T-cell (primary cell): ENCODE measurements at regions not wholly inside any gene's neighbourhood (a gene's known extent, or its start where the extent isn't known, plus 50 kb on each side); places are given as distances from the start of the nearest gene placed in this dataset.

Experiments
- ATAC-seq, 4 experiments: fragments of 200-7000 bp in 3 of 4; fragments of 150-1000 bp in 1 of 4; cut with Tn5 transposase; replicated peaks in 1 of 4; 1 replicate in 3 of 4; 2 replicates in 1 of 4; pipeline ENCODE4 v1.10.0; 2021; ENCODE audit warnings: moderate library complexity in 3 of 4, mild to moderate bottlenecking in 2 of 4, moderate number of reproducible peaks in 1 of 4
- CTCF ChIA-PET, 2 donors: fragments of 300-600 bp; sonication (Branson Sonifier 250); formaldehyde crosslinking; loops; one replicate each; lab custom pipeline; 2022; ENCODE audit warnings: antibody characterized with exemption in 2 of 2; lab: Charles Lee
- POLR2A ChIA-PET, 2 donors: fragments of 300-600 bp; sonication (Branson Sonifier 250); formaldehyde crosslinking; loops; one replicate each; lab custom pipeline; 2022; ENCODE audit warnings: antibody characterized with exemption in 2 of 2; lab: Charles Lee
- DNase-seq, 35 experiments: peaks; one replicate each; pipeline versions ENCODE4 v3.0.0 to v3.0.0-alpha.2; 2013 to 2023
- H3K27ac ChIP-seq: one replicate; pipeline ENCODE4 v1.5.1; 2013; ENCODE audit warnings: low read length
- H3K27me3 ChIP-seq, 2 experiments: replicated peaks in 1 of 2; 1 replicate in 1 of 2; 2 replicates in 1 of 2; pipeline versions ENCODE4 v1.6.1 to v1.7.0; 2013; ENCODE audit warnings: low read length in 1 of 2, mixed read lengths in 1 of 2; ENCODE audit not compliant: control insufficient read depth in 2 of 2, insufficient read depth in 2 of 2; ENCODE audit errors: extremely low read depth in 1 of 2
- H3K36me3 ChIP-seq, 2 donors: 1 replicate in 1 of 2; 2 replicates in 1 of 2; pipeline versions ENCODE4 v1.6.1 to v1.7.0; 2013; ENCODE audit warnings: low read length in 1 of 2; ENCODE audit not compliant: control insufficient read depth in 2 of 2, insufficient read depth in 1 of 2; ENCODE audit errors: extremely low read depth in 1 of 2
- H3K4me1 ChIP-seq, 2 experiments: 1 replicate in 1 of 2; 2 replicates in 1 of 2; pipeline versions ENCODE4 v1.6.1 to v1.7.0; 2013; ENCODE audit warnings: low read length in 2 of 2, mixed read lengths in 1 of 2; ENCODE audit not compliant: insufficient read depth in 2 of 2, control insufficient read depth in 1 of 2; ENCODE audit errors: extremely low read depth in 1 of 2
- H3K4me3 ChIP-seq, 2 donors: 1 replicate in 1 of 2; 2 replicates in 1 of 2; pipeline versions ENCODE4 v1.5.1 to v1.7.0; 2013; ENCODE audit warnings: mild to moderate bottlenecking in 2 of 2, low read length in 1 of 2, moderate library complexity in 1 of 2; ENCODE audit not compliant: control insufficient read depth in 1 of 2; ENCODE audit errors: extremely low read depth in 1 of 2
- H3K9me3 ChIP-seq: 2 replicates; pipeline ENCODE4 v1.7.0; 2013
- H3K27ac Mint-ChIP-seq, 2 donors: one replicate each; pipeline ENCODE4 v1.8.0; 2020 to 2021; ENCODE audit warnings: mild to moderate bottlenecking in 2 of 2, mixed read lengths in 2 of 2
- H3K27me3 Mint-ChIP-seq, 2 donors: one replicate each; pipeline ENCODE4 v1.8.0; 2021 to 2022; ENCODE audit warnings: mixed read lengths in 2 of 2
- H3K36me3 Mint-ChIP-seq: one replicate; pipeline ENCODE4 v1.8.0; 2021; ENCODE audit warnings: mixed read lengths
- H3K4me1 Mint-ChIP-seq, 3 donors: one replicate each; pipeline ENCODE4 v1.8.0; 2020 to 2022; ENCODE audit warnings: mixed read lengths in 3 of 3, mild to moderate bottlenecking in 1 of 3
- H3K4me3 Mint-ChIP-seq, 3 donors: one replicate each; pipeline ENCODE4 v1.8.0; 2020 to 2022; ENCODE audit warnings: mild to moderate bottlenecking in 3 of 3, mixed read lengths in 3 of 3, moderate library complexity in 3 of 3
- H3K9me3 Mint-ChIP-seq, 3 donors: one replicate each; pipeline ENCODE4 v1.8.0; 2020 to 2022; ENCODE audit warnings: mixed read lengths in 3 of 3
- WGBS: methylation state at CpG from one replicate; pipeline ENCODE4 v1.1.5; 2013; ENCODE audit warnings: missing lambda C conversion rate; ENCODE audit not compliant: insufficient coverage; 5-methylcytosine and 5-hydroxymethylcytosine counted together

- WGBS: no CpG with 5 or more reads among the region's 3 CpGs
- no peak overlapping the region for H3K27ac ChIP-seq
- no peak for DNase-seq
Observed at GRCh38 chr9:12906646-12907045, 131.8 kb downstream of the LURAP1L start.

GRCh38 chr9:12908895-12909294 is 134.1 kb downstream of the LURAP1L start:
- DNase-seq (no peak), ATAC-seq (no peak)
- H3K27me3 Mint-ChIP-seq: no peaks in the 10 kb centered on the region
- H3K9me3 ChIP-seq: no peaks in the 10 kb centered on the region
- H3K36me3 ChIP-seq: no peaks in the 10 kb centered on the region
- no peak overlapping the region for H3K27ac ChIP-seq
- H3K4me1 Mint-ChIP-seq: no peaks in the 10 kb centered on the region
- H3K4me1 ChIP-seq: no peaks in the 10 kb centered on the region
- peaks cover 9 to 12% (median 11%) of the 10 kb centered on the region in 3 donors for H3K9me3 Mint-ChIP-seq
- no peak overlapping the region for H3K27ac Mint-ChIP-seq
- no peaks in the 10 kb centered on the region for H3K36me3 Mint-ChIP-seq
- ChIA-PET POLR2A (interaction anchor here in 1 of 2 donors (0.6 kb wide), 1 partner anchor 915 kb away, joined by 10 read pairs; no protein-coding TSS in a partner anchor), CTCF (no interaction called here)
- no peak overlapping the region for H3K4me3 ChIP-seq
- no CpG with 5 or more reads among the region's 3 CpGs for WGBS
- H3K27me3 ChIP-seq: no peaks in the 10 kb centered on the region
- no peak overlapping the region for H3K4me3 Mint-ChIP-seq

More at GRCh38 chr9:12906646-12907045, 131.8 kb downstream of the LURAP1L start:
- Mint-ChIP-seq H3K36me3 (no peaks in the 10 kb centered on the region), H3K27me3 (no peaks in the 10 kb centered on the region), H3K9me3 (peaks cover 8 to 16% (median 11%) of the 10 kb centered on the region in 3 donors), H3K4me3 (no peak overlapping the region), H3K4me1 (no peaks in the 10 kb centered on the region), H3K27ac (no peak overlapping the region)
- ChIA-PET CTCF (no interaction called here), POLR2A (no interaction called here)
- H3K36me3 ChIP-seq: no peaks in the 10 kb centered on the region
- H3K9me3 ChIP-seq: no peaks in the 10 kb centered on the region
- H3K4me3 ChIP-seq: no peak overlapping the region
- H3K27me3 ChIP-seq: no peaks in the 10 kb centered on the region
- ATAC-seq: no peak
- H3K4me1 ChIP-seq: no peaks in the 10 kb centered on the region

GRCh38 chr9:12915366-12915954 is 140.6 kb downstream of the LURAP1L start:
- WGBS: 83% methylated on average over 1 of the region's 3 CpGs
- no peaks in the 10 kb centered on the region for H3K36me3 Mint-ChIP-seq
- peaks cover 12 to 20% (median 18%) of the 10 kb centered on the region in 3 donors for H3K9me3 Mint-ChIP-seq
- ATAC-seq (no peak), DNase-seq (no peak)
- no peaks in the 10 kb centered on the region for H3K27me3 Mint-ChIP-seq
- no peak overlapping the region for H3K27ac ChIP-seq
- no peak overlapping the region for H3K27ac Mint-ChIP-seq
- H3K4me1 Mint-ChIP-seq: no peaks in the 10 kb centered on the region
- H3K4me1 ChIP-seq: no peaks in the 10 kb centered on the region
- no peaks in the 10 kb centered on the region for H3K9me3 ChIP-seq
- ChIA-PET CTCF (no interaction called here), POLR2A (no interaction called here)
- H3K4me3 Mint-ChIP-seq: no peak overlapping the region
- no peaks in the 10 kb centered on the region for H3K27me3 ChIP-seq
- no peak overlapping the region for H3K4me3 ChIP-seq
- H3K36me3 ChIP-seq: no peaks in the 10 kb centered on the region

GRCh38 chr9:12916042-12916441 is 141.2 kb downstream of the LURAP1L start:
- no peak for DNase-seq
- no CpG with 5 or more reads among the region's 1 CpG for WGBS

GRCh38 chr9:12920437-12920836 is 145.6 kb downstream of the LURAP1L start:
- no CpG with 5 or more reads among the region's 2 CpGs for WGBS
- no peak overlapping the region for H3K27ac Mint-ChIP-seq

More at GRCh38 chr9:12916042-12916441, 141.2 kb downstream of the LURAP1L start:
- POLR2A ChIA-PET: no interaction called here
- no peaks in the 10 kb centered on the region for H3K4me1 Mint-ChIP-seq
- H3K9me3 Mint-ChIP-seq: peaks cover 12 to 20% (median 18%) of the 10 kb centered on the region in 3 donors
- no peak overlapping the region for H3K27ac ChIP-seq
- H3K27me3 Mint-ChIP-seq: no peaks in the 10 kb centered on the region
- CTCF ChIA-PET: no interaction called here
- H3K36me3 Mint-ChIP-seq: no peaks in the 10 kb centered on the region
- no peaks in the 10 kb centered on the region for H3K4me1 ChIP-seq
- no peak for ATAC-seq
- no peak overlapping the region for H3K4me3 ChIP-seq
- no peaks in the 10 kb centered on the region for H3K9me3 ChIP-seq
- no peaks in the 10 kb centered on the region for H3K27me3 ChIP-seq
- no peaks in the 10 kb centered on the region for H3K36me3 ChIP-seq
- no peak overlapping the region for H3K4me3 Mint-ChIP-seq
- H3K27ac Mint-ChIP-seq: no peak overlapping the region

GRCh38 chr9:12921621-12922020 is 146.8 kb downstream of the LURAP1L start:
- H3K27ac Mint-ChIP-seq: no peak overlapping the region
- ChIA-PET CTCF (no interaction called here), POLR2A (no interaction called here)
- DNase-seq: no peak
- no peak for ATAC-seq
- Histone ChIP-seq H3K27me3 (no peaks in the 10 kb centered on the region), H3K36me3 (no peaks in the 10 kb centered on the region), H3K4me3 (no peak overlapping the region), H3K4me1 (no peaks in the 10 kb centered on the region), H3K27ac (no peak overlapping the region), H3K9me3 (no peaks in the 10 kb centered on the region)
- WGBS: 60% methylated on average over 1 of the region's 3 CpGs
- no peaks in the 10 kb centered on the region for H3K36me3 Mint-ChIP-seq
- no peak overlapping the region for H3K4me3 Mint-ChIP-seq
- H3K4me1 Mint-ChIP-seq: no peaks in the 10 kb centered on the region
- no peaks in the 10 kb centered on the region for H3K27me3 Mint-ChIP-seq
- H3K9me3 Mint-ChIP-seq: peaks cover 6 to 14% (median 12%) of the 10 kb centered on the region in 3 donors

More at GRCh38 chr9:12920437-12920836, 145.6 kb downstream of the LURAP1L start:
- ATAC-seq (no peak), DNase-seq (no peak)
- Mint-ChIP-seq H3K4me3 (no peak overlapping the region), H3K36me3 (no peaks in the 10 kb centered on the region), H3K4me1 (no peaks in the 10 kb centered on the region), H3K9me3 (peaks cover 7 to 12% (median 12%) of the 10 kb centered on the region in 3 donors), H3K27me3 (no peaks in the 10 kb centered on the region)
- Histone ChIP-seq H3K27ac (no peak overlapping the region), H3K36me3 (no peaks in the 10 kb centered on the region), H3K27me3 (no peaks in the 10 kb centered on the region), H3K4me1 (no peaks in the 10 kb centered on the region), H3K9me3 (no peaks in the 10 kb centered on the region), H3K4me3 (no peak overlapping the region)
- ChIA-PET CTCF (no interaction called here), POLR2A (no interaction called here)
